ENCODE measurements at regions not wholly inside any gene's neighbourhood (a gene's known extent, or its start where the extent isn't known, plus 50 kb on each side); places are given as distances from the start of the nearest gene placed in this dataset.

DNA sequence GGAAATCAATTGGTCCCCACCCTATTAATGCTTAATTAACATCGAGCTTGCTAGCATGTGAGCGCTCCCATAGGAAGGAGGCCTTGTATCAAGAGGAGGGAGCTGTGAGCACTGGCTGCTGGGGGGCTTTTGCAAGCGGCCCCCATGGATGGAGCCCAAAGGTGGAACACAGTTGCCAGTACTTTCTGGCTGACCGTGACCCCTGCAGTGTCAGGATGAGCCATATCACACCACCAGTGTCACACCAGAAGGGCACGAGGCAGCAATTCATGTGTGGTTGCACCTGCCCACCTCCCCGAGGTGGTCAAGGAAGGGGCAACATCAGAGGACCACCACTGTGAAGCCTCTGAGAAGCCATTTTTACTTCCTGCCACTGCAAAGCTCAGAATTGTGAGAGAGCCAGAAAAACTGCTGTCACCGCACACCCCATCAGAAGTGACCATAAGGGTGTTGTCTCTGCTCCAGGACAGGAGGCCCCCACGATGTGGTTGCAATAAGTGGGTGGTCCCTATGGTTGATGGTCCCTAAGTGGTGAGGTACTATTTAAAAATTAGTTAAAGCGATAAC, 99.8 kb upstream of the RAB6C start:
- TF ChIP-seq, protein P1, sequence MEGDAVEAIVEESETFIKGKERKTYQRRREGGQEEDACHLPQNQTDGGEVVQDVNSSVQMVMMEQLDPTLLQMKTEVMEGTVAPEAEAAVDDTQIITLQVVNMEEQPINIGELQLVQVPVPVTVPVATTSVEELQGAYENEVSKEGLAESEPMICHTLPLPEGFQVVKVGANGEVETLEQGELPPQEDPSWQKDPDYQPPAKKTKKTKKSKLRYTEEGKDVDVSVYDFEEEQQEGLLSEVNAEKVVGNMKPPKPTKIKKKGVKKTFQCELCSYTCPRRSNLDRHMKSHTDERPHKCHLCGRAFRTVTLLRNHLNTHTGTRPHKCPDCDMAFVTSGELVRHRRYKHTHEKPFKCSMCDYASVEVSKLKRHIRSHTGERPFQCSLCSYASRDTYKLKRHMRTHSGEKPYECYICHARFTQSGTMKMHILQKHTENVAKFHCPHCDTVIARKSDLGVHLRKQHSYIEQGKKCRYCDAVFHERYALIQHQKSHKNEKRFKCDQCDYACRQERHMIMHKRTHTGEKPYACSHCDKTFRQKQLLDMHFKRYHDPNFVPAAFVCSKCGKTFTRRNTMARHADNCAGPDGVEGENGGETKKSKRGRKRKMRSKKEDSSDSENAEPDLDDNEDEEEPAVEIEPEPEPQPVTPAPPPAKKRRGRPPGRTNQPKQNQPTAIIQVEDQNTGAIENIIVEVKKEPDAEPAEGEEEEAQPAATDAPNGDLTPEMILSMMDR (IDR thresholded peaks at IDR 0.05; ENCODE audit: low read depth, low read length, poor library complexity, severe bottlenecking): no peak
- no peak for TF ChIP-seq EZH2phosphoT487 (IDR thresholded peaks at IDR 0.05; ENCODE audit: borderline replicate concordance, low read length)

Data from DOHH2 (cell line).